ENCODE measurements at regions not wholly inside any gene's neighbourhood (a gene's known extent, or its start where the extent isn't known, plus 50 kb on each side); places are given as distances from the start of the nearest gene placed in this dataset.
"Not testable (repeated sequence)": the region's sequence is repeated elsewhere in the genome, so short reads cannot be mapped to it uniquely, and the experiment has no call there.

DNA sequence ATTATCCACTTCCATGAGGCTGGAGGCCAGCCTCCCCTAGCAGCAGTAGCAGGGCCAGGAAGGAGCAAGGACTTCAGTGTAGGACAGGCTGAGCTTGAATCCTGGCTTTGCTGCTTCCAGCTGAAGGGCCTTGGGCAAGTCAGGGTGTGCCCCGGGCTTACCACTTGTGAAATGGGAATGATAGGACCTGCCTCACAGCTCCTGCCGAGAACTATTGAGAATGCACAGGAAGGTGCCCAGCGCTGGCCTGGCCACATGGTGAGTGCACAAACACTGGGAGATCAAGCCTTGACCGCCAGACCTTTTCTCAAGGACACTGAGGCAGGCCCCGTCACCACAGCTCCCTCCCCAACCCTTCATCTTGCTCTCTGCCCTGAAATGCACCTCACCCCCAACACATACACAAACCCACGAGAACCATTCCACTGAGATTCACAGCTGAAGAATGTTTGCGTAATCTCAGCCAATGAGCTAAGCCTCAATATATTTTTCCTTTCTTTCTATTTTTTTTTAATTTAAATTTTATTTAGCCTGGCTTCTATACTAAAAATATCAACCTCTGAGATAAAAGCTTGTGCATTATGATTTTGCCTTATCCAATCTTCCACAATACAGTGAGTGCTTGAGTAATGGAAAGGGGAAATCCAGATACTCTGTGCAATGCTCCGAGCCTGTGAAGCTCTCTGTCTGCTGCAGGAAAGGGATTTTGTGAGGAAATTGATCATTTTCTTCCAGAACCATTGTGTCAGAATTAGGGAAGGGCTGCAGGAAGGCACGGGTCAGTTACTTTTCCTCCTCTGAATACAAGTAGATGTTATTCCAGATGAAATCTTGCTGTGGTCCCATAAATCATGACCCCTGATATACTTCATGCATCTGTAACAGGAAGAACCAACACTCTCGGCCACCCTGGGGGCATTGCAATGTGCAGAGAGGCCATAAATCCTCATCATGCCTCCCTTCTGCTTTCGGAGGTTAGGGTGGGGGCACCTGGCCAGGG is 193.9 kb downstream of the TLE3 start:
- no peak for DNase-seq

DNA sequence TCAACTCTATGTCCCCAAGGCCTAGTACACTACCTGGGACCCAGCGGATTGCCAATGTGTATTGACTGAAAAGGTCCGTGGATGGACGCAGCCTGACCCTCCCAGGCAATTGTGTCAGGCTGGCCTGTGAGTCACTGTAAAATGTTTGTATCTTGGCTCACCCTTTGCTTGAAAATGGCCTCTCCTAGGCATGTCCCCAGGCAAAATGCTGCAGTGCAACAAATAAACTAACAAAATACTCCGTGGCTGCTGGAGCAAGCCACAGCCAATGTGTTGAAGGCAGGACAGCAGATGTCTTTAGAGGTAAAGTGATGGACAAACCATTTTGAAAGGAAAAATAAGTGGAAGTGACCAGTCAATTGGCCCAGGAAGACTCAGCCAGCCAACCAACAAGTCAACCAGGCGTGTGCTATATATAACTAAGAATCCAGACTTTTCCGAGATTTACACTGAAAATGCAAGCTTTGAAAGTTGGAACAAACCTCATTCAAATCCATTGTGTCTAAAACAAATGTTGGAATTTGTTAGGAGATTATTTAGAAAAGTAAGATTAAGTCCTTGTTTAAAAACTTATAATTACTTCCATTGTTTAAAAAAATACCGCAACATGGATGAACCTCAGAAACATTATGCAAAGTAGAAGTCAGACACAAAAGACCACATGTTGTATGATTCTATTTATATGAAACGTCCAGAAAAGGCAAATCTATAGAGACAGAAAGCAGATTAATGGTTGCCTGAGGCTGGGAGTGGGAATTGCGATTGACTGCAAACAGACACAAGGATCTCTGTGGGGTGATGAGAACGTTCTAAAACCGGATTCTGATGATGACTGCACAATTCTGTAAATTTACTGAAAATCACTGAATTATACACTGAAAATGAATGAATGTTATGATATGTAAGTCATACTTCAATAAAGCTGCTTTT is 191.2 kb downstream of the TLE3 start:
- DNase-seq: no peak

DNA sequence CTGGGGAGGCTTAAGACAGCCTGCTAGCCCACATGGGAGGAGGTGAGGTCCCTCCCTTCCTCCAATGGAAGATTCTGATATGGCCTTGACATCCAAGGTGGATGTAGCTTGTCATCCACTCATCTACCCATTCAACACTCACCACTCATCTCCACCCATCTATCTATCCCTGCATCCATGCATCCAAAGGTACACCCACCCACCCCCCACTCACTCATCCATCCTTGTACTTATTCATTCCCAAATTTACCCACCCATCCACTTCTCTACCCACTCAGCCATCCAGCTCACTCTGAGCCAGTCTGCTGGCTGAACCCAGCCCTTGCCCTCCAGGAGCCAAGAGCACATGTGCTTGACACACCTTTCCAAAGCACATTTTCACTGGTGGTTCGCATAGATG is 189.7 kb downstream of the TLE3 start:
- no peak for DNase-seq

DNA sequence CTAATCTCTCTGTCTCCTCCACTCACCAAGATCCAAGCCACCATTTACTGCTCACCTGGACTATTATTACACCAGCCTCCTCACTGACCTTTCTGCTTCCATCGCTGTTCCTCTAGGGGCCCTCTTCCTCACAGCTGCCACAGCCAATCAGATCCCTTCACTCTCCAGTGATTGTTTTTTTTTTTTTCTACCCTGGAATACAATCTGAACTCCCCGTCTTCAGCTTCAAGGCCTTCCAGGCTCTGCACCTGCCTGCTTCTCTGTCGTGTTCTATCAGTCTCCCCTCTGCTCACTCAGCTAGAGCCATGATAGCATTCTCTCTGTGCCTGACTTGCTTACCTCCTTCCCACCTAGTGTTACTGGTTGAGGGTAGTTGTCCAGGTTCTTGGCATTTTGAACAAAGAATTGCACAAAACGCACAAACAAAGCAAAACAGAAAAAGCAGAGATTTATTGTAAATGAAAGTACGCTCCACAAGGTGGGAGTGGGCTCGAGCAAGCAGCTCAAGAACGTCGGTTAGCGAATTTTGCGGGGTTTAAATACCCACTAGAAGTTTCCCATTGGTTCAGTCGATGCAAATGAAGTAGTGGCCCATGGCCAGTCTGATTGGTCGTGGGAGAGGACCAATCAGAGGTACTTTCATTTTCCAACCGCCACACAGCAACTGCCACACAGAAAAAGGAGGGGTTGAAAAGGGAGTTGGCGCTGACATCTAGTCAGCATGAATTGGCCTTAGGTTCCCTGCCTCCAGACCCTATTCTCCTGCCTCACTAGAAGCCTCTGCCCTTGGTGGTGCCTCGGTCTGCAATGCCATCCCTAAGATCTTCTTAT is 188.9 kb downstream of the TLE3 start:
- peak; percentile 75 for DNase-seq

DNA sequence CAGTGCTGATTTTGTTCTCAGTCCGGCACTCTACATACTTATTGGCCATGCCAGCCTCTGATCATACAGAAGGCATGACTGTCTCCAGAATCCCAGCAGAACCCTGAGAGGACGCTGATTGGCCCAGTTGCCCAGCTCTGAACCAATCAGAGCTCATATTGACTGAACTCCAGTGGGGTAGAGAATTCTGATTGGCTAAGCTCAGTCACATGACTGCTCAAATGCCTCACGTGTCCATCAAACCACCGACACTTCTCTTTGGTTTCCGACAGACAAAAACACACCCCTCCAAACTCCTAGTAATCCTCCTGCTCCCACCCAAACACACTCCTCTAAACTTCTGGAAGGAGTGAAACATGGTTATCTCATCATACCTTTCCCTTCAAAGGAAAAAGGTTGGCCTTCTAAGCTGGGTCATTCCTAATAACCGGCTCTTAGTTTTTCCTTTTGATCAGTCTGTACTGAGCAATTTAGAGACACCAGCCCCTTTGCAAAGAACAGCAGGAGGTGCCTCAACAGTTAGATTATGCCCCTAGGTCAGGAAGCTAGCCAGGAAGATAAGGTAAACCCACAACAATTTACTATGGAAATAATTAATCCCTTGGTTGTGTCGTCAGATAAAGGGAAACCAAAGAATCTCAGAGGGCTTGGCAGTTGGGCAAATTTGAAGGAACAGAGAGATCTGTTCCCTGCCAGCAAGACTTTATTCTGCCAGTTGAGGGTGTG is 187.8 kb downstream of the TLE3 start:
- DNase-seq: no peak

DNA sequence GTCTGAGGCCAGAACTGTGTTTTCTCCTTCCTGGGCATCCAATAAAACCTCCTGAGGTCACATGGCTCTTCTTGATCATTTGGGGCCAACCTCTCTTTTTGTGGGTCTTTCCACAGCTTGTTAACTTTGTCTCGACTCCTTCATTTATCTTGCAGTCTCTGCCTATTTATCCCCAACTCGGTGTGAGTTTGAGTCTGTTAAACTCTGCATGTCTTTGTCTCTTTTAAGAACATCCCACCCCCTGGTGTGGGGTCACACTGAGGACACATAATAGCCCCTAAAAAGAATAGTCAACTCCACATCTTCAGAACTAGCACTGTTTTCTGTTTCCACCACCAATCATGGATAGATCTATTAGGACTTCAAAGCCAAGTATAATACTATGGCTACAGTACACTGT is 187.2 kb downstream of the TLE3 start:
- DNase-seq: no peak

DNA sequence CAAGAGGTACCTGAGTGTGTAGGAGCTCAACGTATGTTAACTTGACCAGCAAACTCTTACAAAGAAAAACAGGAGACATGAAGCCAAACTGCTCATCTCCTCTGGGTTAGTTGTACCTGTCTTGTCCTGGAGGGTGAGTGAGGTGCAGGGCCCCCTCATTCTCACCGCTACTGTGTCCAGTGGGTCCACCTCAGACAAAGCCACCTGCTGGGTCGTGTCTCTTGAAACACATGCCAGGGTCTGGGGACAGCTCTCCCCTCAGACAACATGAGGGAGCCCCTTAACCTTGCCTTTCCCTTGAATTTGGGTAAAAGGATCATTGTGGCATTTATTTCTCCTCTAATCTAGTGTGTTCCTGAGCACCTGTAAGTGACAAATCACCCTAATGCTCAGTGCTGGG is 185.6 kb downstream of the TLE3 start:
- DNase-seq: no peak

DNA sequence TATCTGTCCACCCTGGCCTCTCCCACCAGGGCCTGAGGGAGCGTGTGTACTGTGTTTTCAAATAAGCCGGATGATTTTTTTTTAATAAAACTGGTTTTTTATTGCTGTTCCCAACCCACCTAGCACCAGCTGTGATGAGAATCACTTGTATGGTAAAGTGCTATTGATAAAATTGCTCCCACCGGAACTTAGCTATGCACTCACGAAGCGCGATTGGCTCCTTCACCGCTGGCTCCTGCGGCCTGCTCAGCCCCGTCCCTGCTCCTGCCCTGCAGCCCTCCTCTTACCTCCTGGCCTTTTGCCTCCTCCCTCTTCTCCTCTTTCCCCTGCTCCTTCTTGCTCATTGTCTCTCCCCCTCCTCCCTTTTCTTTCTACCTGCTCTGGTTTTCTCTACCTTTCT is 183.7 kb downstream of the TLE3 start:
- peak; percentile 52 for DNase-seq

DNA sequence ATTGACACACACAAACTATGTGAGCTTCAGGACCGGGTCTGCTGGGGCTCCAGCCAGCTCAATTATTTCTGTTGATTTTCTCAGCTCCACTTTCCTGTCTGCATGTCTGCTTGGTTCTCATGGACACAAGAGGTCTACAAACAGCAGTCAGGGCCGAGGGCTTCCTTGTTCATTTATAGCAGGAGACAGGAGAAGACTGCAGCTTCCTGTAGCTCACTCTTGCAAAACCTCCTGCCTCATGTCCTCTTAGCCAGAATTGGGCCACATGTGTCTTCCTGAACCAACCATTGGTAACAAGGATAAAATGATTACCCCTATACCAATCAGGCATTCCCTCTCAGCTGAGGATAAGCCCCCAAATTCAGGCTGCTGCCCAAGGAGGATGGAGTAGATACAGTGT is 182.8 kb downstream of the TLE3 start:
- DNase-seq: no peak

DNA sequence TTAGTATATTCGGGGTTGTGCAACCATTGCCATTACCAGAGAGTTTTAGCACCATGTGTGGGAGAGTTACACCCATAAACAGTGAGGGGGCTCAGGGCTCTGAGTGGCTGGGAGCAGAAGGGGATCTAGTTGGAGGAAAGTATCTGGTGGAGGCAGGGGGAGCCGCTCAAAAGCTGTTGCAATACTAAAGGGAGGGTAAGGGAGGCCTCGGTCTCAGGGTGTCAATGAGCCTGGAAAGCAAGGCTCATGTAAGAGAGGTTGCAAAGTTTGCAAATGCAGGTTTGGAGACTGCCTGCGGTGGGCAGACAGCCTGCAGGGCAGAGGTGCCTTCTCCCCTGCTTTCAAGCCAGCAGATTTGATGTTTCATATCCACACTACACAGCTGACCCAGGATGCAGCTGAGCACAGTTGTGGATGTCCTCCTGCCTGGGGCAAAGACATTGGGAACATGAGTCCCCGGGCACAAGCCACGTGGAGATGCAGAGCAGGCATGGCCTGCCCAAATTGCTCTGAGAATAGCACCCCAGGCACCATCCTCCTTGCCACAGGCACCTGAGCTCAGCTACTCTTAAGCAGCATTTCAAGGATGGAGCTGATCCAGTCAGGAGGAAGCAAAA is 181.4 kb downstream of the TLE3 start:
- DNase-seq: peak; percentile 9

DNA sequence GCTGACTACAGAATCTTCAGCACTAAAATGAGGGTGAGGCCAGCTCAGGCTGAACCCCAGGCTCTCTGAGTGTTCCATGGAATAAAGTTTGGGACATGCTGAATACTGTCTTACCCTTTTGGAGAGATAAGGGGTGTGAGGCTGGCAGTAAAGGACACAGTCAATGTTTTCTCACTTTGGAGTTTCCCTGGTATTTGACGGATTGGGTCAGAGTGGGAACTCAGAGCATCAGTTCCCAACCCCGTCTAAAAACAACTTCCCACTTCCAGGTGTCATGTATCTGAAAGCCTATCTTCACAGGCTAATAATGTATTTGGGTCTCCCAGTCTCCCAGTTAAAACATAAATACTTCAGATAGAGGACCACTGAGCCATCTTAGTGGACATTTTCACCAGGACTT is 180.7 kb downstream of the TLE3 start:
- no peak for DNase-seq

DNA sequence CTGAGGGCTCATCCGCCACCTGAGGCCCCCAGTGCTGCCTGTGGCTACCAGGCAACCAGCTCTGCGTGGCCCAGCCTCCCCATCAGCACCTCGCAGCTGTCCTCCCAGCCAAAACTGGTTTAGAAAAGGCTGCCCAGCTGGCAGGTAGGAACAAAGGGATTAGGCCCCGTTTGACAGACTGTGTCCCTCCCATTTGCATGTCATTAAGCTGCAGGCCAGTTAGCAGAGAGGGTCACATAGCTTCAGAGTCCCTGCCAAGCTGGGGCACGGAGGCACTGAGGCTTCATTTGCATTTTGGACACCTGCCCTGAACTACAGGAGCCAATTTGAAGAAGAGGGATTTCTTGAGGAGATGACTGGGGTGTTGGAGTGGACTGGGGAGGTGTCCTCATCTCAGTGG is 177.9 kb downstream of the TLE3 start:
- peak; percentile 84 for DNase-seq

DNA sequence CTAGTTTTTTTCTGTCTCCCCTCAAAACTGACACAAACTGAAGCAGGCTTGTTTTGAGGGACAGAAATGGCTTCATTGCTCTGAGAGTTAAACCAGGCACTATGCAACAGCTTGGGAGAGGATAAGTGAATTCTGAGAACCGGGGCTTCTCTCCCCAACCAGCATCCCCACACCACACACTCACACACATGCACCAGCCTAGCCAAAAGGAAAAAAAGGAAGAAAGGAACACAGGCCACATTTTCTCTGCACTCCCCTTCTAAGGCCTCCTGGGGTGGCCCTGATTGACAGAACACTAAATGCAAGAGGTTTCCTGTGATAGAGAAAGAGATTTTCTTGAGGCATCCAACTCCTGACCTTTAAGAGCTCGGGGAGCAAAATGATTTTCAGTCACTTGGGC is 177.5 kb downstream of the TLE3 start:
- peak; percentile 72 for DNase-seq

DNA sequence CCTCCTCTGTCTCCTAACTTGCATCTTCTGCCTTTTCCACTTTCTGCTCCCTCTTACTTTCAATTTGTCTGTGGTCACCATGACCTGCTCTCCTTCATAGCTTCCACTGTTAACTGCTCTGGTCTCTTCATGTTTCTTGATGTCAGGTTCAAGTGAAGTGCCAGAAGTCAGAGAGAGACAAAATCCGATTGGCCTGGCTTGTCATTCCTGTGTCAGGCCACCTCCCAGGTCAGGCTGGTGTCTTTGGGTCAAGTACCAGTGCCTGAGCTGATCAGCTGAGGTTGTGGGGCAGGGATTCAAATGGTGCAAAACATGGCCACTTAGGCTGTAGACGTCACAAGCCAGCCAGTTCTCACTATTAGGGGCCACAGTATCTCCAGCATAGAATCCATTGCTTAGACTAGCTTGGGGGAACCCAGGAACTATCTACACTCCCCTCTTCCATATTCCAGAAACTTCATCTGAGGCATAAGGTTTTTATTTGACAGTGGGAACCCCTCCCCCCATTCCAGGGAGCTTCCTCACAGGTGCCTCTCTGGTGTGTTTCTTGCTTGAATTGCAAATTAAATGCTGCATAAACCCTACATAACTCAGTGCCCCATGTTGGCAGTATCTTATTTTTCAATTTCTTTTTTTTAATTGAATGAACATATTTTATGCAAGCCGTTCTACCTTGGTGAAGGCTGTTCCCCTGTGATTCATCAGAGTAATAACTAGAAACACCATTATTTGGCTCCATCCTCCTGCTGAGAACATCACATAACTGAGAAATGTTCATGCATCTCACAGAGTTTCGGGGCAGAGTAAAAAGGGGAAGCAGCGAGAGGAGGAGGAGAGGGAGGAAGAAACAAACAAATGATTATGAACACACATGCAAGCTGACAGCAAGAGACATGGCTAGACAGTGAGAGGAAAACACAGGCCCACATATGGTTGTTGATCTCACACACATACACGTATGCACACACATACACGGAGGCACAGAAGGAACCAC is 175.8 kb downstream of the TLE3 start:
- DNase-seq: no peak

DNA sequence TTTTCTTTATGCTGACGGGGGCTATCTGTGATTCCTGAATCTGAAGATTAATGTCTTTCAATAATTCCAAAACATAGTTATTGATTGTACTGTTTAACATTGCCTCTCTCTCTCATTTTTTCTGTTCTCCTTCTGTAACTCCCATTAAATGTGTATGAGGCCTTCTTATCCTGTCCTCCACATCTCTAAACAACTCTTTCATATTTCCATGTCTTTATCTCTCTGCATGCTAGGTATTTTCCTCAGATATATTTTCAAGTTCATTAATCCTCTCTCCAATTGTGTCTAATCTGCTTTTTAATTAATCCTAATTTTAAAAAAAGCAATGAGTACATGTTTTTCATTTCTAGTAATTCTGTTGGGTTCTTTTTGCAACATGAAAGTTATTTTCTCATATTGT is 173.2 kb downstream of the TLE3 start:
- no peak for DNase-seq

DNA sequence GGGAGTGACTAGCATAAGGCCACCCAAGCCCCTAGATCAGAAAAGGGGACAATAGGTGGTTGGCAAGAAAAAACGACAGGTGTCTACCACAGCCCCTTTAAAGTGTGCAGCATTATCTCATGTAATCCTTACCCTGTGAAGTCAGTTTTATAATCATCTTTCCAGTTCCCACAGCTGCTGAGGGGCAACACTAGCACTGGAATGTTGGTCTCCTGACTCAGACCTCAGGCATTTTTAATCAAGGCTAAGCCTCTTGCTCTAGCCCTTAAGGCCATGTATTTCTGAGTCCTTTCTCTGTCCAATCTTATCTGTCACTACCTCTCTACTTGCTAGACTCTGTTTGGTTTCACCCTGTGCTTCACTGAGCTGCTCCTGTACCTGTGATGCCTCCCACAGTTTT is 171.7 kb downstream of the TLE3 start:
- no peak for DNase-seq

DNA sequence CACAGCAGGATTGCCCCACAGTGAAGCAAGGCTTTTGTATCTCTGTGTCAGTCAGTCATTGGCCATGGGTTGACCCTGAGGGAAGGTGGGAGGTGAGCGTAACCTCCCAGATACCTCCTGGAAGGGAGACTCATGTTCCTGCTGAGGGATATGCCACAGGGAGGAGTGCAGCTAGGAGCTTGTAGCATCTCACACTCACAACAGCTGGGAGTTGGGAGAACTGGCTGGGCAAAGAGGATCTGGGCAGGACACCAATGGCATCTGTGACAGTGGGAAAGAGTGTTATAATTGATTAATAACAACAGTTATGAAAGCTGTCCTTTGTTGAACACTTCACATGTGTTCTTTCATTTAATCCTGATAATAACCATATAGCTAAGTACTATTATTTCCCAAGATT is 171.0 kb downstream of the TLE3 start:
- DNase-seq: no peak

DNA sequence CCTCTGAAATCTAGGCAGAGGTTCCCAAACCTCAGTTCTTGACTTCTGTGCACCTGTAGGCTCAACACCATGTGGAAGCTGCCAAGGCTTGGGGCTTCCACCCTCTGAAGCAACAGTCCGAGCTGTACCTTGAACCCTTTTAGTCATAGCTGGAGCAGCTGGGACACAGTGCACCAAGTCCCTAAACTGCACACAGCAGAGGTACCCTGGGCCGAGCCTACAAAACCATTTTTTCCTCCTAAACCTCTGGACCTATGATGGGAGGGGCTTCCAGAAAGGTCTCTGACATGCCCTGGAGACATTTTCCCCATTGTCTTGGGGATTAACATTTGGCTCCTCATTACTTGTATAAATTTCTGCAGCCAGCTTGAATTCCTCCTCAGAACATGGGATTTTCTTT is 168.8 kb downstream of the TLE3 start:
- DNase-seq: not testable (repeated sequence)

DNA sequence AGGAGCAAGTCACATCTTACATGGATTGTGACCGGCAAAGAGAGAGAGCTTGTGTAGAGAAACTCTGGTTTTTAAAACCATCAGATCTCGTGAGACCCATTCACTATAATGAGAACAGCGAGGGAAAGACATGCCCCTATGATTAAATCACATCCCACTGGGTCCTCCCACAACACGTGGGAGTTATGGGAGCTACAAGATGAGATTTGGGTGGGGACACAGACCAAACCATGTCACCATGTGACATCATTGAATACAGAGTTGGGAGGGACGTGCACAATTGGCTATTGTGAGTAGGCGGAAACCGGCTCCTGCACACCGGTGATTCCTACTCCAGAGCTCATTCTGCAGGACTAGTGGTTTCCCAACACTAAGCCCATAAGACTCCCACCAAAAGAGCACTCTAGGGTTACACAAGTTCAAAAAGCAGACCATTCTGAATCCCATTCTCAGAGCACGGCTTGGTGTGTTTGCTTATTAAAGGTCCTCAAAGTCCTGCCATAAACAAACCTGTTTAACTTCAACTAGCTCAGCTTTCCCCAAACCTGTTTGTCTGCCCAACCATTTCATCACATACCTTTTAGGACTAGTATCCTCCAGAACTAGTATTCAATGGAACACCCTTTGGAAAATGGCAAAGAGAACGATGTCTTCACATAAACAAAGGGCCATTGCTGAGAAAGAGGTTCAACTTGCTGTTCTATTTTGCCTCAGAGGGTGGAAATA is 167.6 kb downstream of the TLE3 start:
- DNase-seq: no peak

DNA sequence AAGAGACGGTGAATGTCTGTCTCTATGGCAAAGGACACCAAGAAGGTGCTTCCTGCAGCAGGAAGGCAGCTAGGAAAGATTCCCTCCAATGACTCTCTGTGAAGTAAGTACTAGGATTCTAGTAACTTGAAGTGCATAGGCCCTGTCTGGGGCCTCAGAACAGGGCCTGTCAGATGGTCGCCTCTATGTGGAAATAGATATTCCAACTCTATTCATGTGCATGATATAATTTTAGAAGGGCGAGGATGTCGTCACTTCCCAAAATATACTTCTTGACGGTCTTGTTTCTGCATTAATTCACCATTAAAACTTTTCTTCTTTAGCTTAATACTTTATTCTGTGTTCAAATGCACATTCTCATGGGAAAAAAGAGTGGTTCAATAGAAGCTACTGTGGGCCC is 167.0 kb downstream of the TLE3 start:
- DNase-seq: no peak
